Duodenal mucosa (tissue), 2 donors: ENCODE measurements at regions not wholly inside any gene's neighbourhood (a gene's known extent, or its start where the extent isn't known, plus 50 kb on each side); places are given as distances from the start of the nearest gene placed in this dataset.

Experiments
- H3K27ac ChIP-seq: one replicate; pipeline ENCODE4 v1.7.0; 2013; ENCODE audit warnings: low read depth, low read length
- H3K27me3 ChIP-seq, 2 donors: one replicate each; pipeline ENCODE4 v1.7.0; 2013; ENCODE audit warnings: low read length in 2 of 2, control low read depth in 1 of 2; ENCODE audit not compliant: insufficient read depth in 2 of 2, control insufficient read depth in 1 of 2
- H3K36me3 ChIP-seq, 2 donors: one replicate each; pipeline ENCODE4 v1.7.0; 2013; ENCODE audit warnings: low read length in 2 of 2, control low read depth in 1 of 2; ENCODE audit not compliant: insufficient read depth in 2 of 2, control insufficient read depth in 1 of 2
- H3K4me1 ChIP-seq, 2 donors: one replicate each; pipeline ENCODE4 v1.7.0; 2013; ENCODE audit warnings: low read length in 2 of 2, control low read depth in 1 of 2; ENCODE audit not compliant: insufficient read depth in 2 of 2, control insufficient read depth in 1 of 2
- H3K4me3 ChIP-seq, 2 donors: one replicate each; pipeline ENCODE4 v1.7.0; 2013; ENCODE audit warnings: low read length in 2 of 2, low read depth in 1 of 2
- H3K9ac ChIP-seq, 2 donors: one replicate each; pipeline ENCODE4 v1.7.0; 2013; ENCODE audit warnings: low read length in 2 of 2, low read depth in 1 of 2
- H3K9me3 ChIP-seq, 2 donors: one replicate each; pipeline ENCODE4 v1.7.0; 2013; ENCODE audit warnings: low read length in 2 of 2, control low read depth in 1 of 2; ENCODE audit not compliant: control insufficient read depth in 1 of 2

GRCh38 chr5:82605441-82605973 is 327.4 kb upstream of the RPS23 start:
- Histone ChIP-seq H3K4me3 (no peak overlapping the region), H3K9me3 (no peaks in the 10 kb centered on the region), H3K27ac (no peak overlapping the region), H3K36me3 (no peaks in the 10 kb centered on the region), H3K27me3 (no peaks in the 10 kb centered on the region), H3K9ac (no peak overlapping the region), H3K4me1 (peaks cover 5 to 15% of the 10 kb centered on the region in 2 donors)

- no peak overlapping the region for H3K4me3 ChIP-seq
- H3K9ac ChIP-seq = no peak overlapping the region
- peaks cover 5 to 19% of the 10 kb centered on the region in 2 donors for H3K4me1 ChIP-seq
- no peaks in the 10 kb centered on the region for H3K27me3 ChIP-seq
- no peaks in the 10 kb centered on the region for H3K9me3 ChIP-seq
- H3K27ac ChIP-seq = no peak overlapping the region
- no peaks in the 10 kb centered on the region for H3K36me3 ChIP-seq
Measured at GRCh38 chr5:82603033-82603987, 325.2 kb upstream of the RPS23 start.

- H3K9me3 ChIP-seq = no peaks in the 10 kb centered on the region
Measured at GRCh38 chr5:82601861-82602260, 323.7 kb upstream of the RPS23 start.

GRCh38 chr5:82601077-82601476 is 322.9 kb upstream of the RPS23 start:
- Histone ChIP-seq H3K4me1 (peaks cover 5 to 19% of the 10 kb centered on the region in 2 donors), H3K27ac (no peak overlapping the region), H3K36me3 (no peaks in the 10 kb centered on the region), H3K9ac (no peak overlapping the region), H3K9me3 (no peaks in the 10 kb centered on the region), H3K4me3 (no peak overlapping the region), H3K27me3 (no peaks in the 10 kb centered on the region)

More at GRCh38 chr5:82601861-82602260, 323.7 kb upstream of the RPS23 start:
- Histone ChIP-seq H3K4me3 (no peak overlapping the region), H3K4me1 (peaks cover 5 to 19% of the 10 kb centered on the region in 2 donors), H3K27me3 (no peaks in the 10 kb centered on the region), H3K27ac (no peak overlapping the region), H3K36me3 (no peaks in the 10 kb centered on the region), H3K9ac (no peak overlapping the region)

- Histone ChIP-seq H3K36me3 (no peaks in the 10 kb centered on the region), H3K27ac (no peak overlapping the region)
Measured at GRCh38 chr5:82599692-82600091, 321.5 kb upstream of the RPS23 start.

GRCh38 chr5:82599030-82599429 is 320.9 kb upstream of the RPS23 start:
- H3K27ac ChIP-seq = no peak overlapping the region
- no peak overlapping the region for H3K4me3 ChIP-seq
- H3K4me1 ChIP-seq = peaks cover 11 to 36% of the 10 kb centered on the region in 2 donors
- no peaks in the 10 kb centered on the region for H3K36me3 ChIP-seq
- no peak overlapping the region for H3K9ac ChIP-seq
- no peaks in the 10 kb centered on the region for H3K9me3 ChIP-seq
- no peaks in the 10 kb centered on the region for H3K27me3 ChIP-seq

More at GRCh38 chr5:82599692-82600091, 321.5 kb upstream of the RPS23 start:
- H3K4me3 ChIP-seq = no peak overlapping the region
- H3K9me3 ChIP-seq = no peaks in the 10 kb centered on the region
- H3K9ac ChIP-seq = no peak overlapping the region
- H3K4me1 ChIP-seq = peaks cover 8 to 29% of the 10 kb centered on the region in 2 donors
- no peaks in the 10 kb centered on the region for H3K27me3 ChIP-seq

- no peaks in the 10 kb centered on the region for H3K9me3 ChIP-seq
- no peak overlapping the region for H3K4me3 ChIP-seq
- no peak overlapping the region for H3K9ac ChIP-seq
- H3K36me3 ChIP-seq = no peaks in the 10 kb centered on the region
- H3K4me1 ChIP-seq = peaks cover 16 to 36% of the 10 kb centered on the region in 2 donors
- H3K27ac ChIP-seq = no peak overlapping the region
- H3K27me3 ChIP-seq = no peaks in the 10 kb centered on the region
Measured at GRCh38 chr5:82597437-82597836, 319.3 kb upstream of the RPS23 start.

- Histone ChIP-seq H3K27me3 (no peaks in the 10 kb centered on the region), H3K27ac (no peak overlapping the region), H3K36me3 (no peaks in the 10 kb centered on the region), H3K9me3 (no peaks in the 10 kb centered on the region), H3K4me3 (no peak overlapping the region), H3K4me1 (peaks cover 16 to 29% of the 10 kb centered on the region in 2 donors), H3K9ac (no peak overlapping the region)
Measured at GRCh38 chr5:82596451-82596850, 318.3 kb upstream of the RPS23 start.

- no peaks in the 10 kb centered on the region for H3K27me3 ChIP-seq
- no peak overlapping the region for H3K27ac ChIP-seq
- peaks cover 11 to 17% of the 10 kb centered on the region in 2 donors for H3K4me1 ChIP-seq
- no peak overlapping the region for H3K4me3 ChIP-seq
- H3K36me3 ChIP-seq = no peaks in the 10 kb centered on the region
- H3K9me3 ChIP-seq = peaks cover 2 to 5% of the 10 kb centered on the region in 2 donors
- H3K9ac ChIP-seq = no peak overlapping the region
Measured at GRCh38 chr5:82595113-82595512, 317.0 kb upstream of the RPS23 start.

- H3K9me3 ChIP-seq = peaks cover 3 to 5% of the 10 kb centered on the region in 2 donors
- H3K27me3 ChIP-seq = no peaks in the 10 kb centered on the region
- no peak overlapping the region for H3K9ac ChIP-seq
- H3K4me1 ChIP-seq = peaks cover 11 to 17% of the 10 kb centered on the region in 2 donors
- H3K36me3 ChIP-seq = no peaks in the 10 kb centered on the region
- no peak overlapping the region for H3K4me3 ChIP-seq
- H3K27ac ChIP-seq = no peak overlapping the region
Measured at GRCh38 chr5:82594097-82594496, 315.9 kb upstream of the RPS23 start.
